ENCODE measurements at regions not wholly inside any gene's neighbourhood (a gene's known extent, or its start where the extent isn't known, plus 50 kb on each side); places are given as distances from the start of the nearest gene placed in this dataset.
"Not testable (repeated sequence)": the region's sequence is repeated elsewhere in the genome, so short reads cannot be mapped to it uniquely, and the experiment has no call there.

GRCh38 chr1:191760016-191760415 is 398.2 kb upstream of the RGS18 start:
- DNase-seq (ENCODE audit: low read depth) = no peak

- DNase-seq (ENCODE audit: low read depth) = no peak
These were observed 369.7 kb upstream of the RGS18 start for GRCh38 chr1:191788551-191788950.

- DNase-seq (ENCODE audit: low read depth) = no peak
These were observed 360.1 kb upstream of the RGS18 start for GRCh38 chr1:191798178-191798577.

GRCh38 chr1:191804311-191804710 is 354.0 kb upstream of the RGS18 start:
- DNase-seq (ENCODE audit: low read depth) = no peak

GRCh38 chr1:191813593-191813992 is 344.7 kb upstream of the RGS18 start:
- DNase-seq (ENCODE audit: low read depth) = not testable (repeated sequence)

- DNase-seq (ENCODE audit: low read depth) = no peak
These were observed 340.1 kb upstream of the RGS18 start for GRCh38 chr1:191818198-191818597.

- DNase-seq (ENCODE audit: low read depth) = no peak
These were observed 326.7 kb upstream of the RGS18 start for GRCh38 chr1:191831572-191831971.

- DNase-seq (ENCODE audit: low read depth) = no peak
These were observed 318.4 kb upstream of the RGS18 start for GRCh38 chr1:191839891-191840290.

- no peak for DNase-seq (ENCODE audit: low read depth)
These were observed 306.3 kb upstream of the RGS18 start for GRCh38 chr1:191851799-191852595.

- DNase-seq (ENCODE audit: low read depth) = no peak
These were observed 305.4 kb upstream of the RGS18 start for GRCh38 chr1:191852907-191853306.

GRCh38 chr1:191857600-191857999 is 300.7 kb upstream of the RGS18 start:
- no peak for DNase-seq (ENCODE audit: low read depth)

GRCh38 chr1:191865479-191865878 is 292.8 kb upstream of the RGS18 start:
- DNase-seq (ENCODE audit: low read depth) = no peak

- DNase-seq (ENCODE audit: low read depth) = no peak
These were observed 292.1 kb upstream of the RGS18 start for GRCh38 chr1:191866155-191866554.

- no peak for DNase-seq (ENCODE audit: low read depth)
These were observed 288.4 kb upstream of the RGS18 start for GRCh38 chr1:191869790-191870312.

GRCh38 chr1:191870490-191870889 is 287.8 kb upstream of the RGS18 start:
- DNase-seq (ENCODE audit: low read depth) = no peak

- no peak for DNase-seq (ENCODE audit: low read depth)
These were observed 282.3 kb upstream of the RGS18 start for GRCh38 chr1:191875994-191876393.

- no peak for DNase-seq (ENCODE audit: low read depth)
These were observed 281.6 kb upstream of the RGS18 start for GRCh38 chr1:191876631-191877030.

GRCh38 chr1:191882870-191883269 is 275.4 kb upstream of the RGS18 start:
- DNase-seq (ENCODE audit: low read depth) = no peak

- DNase-seq (ENCODE audit: low read depth) = no peak
These were observed 271.3 kb upstream of the RGS18 start for GRCh38 chr1:191886977-191887376.

- no peak for DNase-seq (ENCODE audit: low read depth)
These were observed 269.2 kb upstream of the RGS18 start for GRCh38 chr1:191888996-191889622.

GRCh38 chr1:191889623-191890003 is 268.6 kb upstream of the RGS18 start:
- DNase-seq (ENCODE audit: low read depth) = no peak

GRCh38 chr1:191890433-191891088 is 267.7 kb upstream of the RGS18 start:
- DNase-seq (ENCODE audit: low read depth) = no peak

- no peak for DNase-seq (ENCODE audit: low read depth)
These were observed 265.5 kb upstream of the RGS18 start for GRCh38 chr1:191892716-191893115.

Data from fibroblast of gingiva (primary cell).